HG02885 (cell line): ENCODE measurements at regions not wholly inside any gene's neighbourhood (a gene's known extent, or its start where the extent isn't known, plus 50 kb on each side); places are given as distances from the start of the nearest gene placed in this dataset.
A peak's percentile ranks its signal among the peaks of the same experiment; 100 is the strongest.

Experiments
- ATAC-seq: cut with Tn5 transposase; IDR thresholded peaks from one replicate; pipeline ENCODE4 v1.9.1; 2021; ENCODE audit warnings: mild to moderate bottlenecking; ENCODE audit not compliant: unreplicated experiment, poor library complexity

DNA sequence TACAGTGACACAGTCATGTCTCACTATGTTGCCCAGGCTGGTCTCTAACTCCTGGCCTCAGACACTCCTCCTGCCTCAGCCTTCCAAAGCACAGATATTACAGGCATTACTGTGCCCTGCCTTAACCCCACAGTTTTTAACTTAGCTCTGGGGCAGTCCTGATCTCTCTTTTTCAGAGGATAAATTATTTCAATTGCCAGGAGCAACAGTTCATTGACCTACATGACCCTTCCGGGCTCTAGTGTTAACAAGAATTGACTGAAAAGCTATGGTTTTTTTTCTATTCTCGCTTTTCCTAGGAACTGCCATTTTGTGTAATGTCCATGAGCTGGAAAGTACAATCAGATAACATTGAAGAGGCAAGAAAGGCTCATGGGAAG is 92.8 kb downstream of the HNRNPLL start:
- no peak for ATAC-seq

DNA sequence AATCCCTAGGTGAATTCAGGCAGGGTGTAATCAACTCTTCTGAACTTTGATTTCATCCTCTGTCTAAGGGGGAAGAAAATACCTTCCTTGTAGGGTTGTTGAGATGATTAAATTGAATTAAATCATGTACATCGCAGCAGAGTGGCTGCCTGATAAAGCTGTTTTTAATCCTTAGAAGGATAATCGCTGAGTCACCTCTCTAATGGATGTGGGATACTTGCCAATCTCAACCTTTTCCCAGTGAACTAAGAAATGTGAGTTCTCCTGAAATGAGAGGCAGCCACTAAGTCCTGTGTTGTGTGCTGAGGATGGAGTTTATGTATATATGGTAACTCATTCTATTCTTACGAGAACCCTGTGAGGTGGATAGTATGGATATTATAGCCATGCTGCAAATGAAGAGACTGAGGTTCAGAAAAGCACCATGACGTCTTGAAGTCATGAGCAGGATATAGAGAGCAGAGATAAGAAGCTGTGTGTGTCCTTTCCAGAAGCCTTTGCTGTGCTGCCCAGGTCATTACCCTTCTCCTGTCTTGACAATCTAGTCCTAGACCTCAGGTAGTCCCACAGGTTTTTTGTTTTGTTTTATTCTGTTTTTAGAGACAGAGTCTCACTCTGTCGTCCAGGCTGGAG is 93.3 kb downstream of the HNRNPLL start:
- no peak for ATAC-seq

DNA sequence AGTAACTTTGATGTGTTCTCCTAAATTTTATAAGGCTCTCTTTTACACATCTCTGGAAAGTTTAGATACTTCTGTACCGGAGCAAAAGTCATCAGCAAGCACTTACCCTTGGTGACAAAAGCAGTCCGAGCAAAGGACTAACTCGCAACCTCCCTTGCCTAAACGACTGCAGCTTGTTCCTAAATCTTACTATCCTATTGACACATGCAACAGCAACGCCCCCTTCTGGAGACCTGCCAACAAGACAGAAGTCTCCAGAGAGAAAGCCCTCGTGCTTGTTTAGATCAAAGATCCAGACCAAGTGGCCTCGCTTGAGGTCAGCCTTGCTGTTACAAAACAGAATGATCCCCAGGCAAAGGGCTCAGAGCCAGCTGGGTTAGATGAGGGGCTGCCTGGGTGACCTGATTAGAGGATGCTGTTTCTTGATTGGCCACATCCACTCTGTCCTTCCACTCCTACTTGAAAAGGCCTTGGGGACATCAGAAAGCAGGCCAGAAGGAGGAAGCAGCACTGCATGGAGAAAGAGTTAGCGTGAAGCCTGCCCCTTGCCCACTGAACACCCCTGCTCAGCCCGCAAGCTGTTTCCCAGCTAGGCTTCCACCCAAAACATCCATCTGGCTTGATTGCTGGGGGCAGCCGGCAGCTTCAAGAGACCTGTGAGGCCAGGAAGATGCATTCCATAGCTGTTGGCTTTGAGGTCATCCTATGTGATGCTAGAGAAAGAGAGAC is 94.3 kb downstream of the HNRNPLL start:
- peak; percentile 85 for ATAC-seq

DNA sequence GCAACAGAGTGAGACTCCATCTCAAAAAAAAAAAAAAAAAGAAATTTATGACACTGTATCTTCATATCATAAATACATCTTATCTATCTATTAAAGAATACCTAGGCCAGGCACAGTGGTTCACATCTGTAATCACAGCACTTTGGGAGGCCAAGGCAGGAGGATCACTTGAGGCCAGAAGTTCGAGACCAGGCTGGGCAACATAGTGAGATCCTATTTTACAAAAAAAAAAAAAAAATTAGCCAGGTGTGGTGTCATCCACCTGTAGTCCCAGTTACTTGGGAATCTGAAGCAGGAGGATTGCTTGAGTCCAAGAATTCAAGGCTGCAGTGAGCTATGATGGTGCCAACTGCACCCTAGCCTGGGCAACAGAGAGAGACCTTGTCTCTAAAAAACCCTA is 95.0 kb downstream of the HNRNPLL start:
- no peak for ATAC-seq

DNA sequence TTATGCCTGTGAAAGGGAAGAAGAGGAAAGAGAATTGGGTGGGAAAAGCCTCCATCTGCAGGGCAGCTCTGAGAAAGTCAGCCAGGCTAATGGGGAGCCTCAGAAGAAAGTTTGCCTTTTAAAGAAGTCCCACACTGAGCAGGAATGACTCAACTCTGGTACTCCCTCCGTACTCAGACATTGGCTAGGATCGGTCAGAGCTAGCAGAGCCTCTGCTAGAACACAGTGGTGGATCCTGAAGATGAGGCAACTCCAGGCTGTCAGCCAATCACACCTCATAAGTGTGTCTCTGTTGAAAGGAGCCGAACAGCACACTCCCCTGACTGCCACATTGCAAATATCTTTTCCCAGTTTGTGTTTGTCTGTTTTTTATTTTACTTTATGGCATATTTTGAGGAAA is 96.9 kb downstream of the HNRNPLL start:
- ATAC-seq = no peak

DNA sequence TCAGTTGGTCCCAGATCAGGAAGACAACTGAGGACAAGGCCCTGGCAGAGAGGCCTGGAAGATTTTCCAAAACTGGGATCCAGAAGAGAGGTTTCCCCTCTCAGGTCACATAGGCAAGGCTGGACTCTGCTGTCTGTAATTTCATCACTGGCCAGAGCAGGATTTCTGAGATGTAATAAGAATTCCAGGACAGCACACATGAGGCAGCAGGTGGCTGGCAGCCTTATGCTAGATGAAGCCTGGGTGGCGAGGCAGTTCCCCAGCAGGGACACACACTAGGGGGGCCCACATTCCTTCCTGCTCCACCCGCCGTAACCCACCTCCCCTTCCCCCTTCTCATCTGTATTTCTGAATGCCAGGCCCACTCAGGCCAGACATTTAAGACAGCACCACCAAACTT is 98.6 kb downstream of the HNRNPLL start:
- ATAC-seq = no peak

DNA sequence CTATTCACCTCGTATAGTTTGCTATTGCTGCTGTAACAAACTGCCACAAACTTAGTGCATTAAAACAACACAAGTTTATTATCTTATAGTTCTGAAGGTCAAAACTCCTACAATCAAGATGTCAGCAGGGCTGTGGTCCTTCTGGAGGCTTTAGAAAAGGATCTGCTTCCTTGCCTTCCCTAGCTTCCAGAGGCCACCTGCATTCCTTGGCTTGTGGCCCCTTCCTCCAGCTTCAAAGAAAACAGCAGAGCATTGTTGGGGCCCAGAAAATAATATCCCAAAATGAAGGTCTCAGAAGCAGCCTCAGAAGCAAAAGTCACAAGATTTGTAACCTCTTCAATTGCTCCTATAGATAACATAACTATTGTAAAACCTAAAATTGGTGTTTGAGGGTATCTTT is 100.6 kb downstream of the HNRNPLL start:
- ATAC-seq = no peak

DNA sequence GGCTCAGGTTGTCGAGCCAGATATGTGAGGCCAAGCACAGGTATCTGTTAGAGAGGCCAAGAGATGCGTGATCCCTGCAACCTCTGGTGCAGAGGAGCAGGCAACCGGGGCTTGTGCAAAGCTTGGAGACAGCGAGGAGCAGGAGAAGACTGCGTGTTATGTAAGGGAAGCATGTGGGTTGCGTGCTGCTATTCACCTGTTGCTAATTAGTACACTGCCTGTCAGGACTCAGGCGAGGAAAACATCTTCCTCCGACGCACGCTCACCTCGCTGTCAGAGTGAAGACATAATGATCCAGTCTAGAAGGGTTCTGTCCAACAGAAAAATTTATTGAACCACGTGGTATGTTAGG is 102.5 kb downstream of the HNRNPLL start:
- no peak for ATAC-seq

DNA sequence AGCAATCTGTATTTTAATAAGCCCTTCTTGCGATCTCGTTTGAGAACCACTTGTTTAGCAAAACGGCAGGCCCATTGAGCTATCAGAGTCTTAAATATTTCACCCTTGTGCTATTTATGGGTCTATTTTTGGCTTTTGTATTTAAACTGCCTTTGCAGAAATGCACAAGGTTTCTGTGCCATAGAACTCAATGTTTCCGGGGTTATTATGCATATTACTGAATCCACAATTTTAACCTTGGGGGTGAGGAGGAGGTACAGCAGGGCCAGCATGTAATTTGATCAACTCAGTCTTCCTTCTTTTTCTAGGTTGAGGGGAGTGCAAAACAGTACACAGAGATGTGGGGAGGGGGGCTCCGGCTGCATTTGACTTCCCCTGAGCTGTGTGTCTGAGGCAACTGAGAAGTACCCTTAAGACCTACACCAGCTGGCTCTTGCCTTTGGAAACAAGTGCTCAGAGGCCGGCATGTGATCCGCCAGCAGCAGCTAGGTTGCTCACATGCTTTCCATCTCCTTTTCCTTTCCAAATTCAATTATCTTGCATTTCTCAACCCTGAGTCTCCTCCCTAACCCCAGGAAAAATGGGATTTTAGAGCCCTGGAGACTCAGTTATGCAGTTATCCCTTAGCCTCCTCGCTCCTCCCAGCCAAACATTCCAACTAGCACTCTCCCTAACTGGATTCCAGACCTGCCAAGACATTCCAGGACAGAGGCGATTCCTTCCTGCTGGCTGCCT is 103.0 kb downstream of the HNRNPLL start:
- ATAC-seq = no peak

DNA sequence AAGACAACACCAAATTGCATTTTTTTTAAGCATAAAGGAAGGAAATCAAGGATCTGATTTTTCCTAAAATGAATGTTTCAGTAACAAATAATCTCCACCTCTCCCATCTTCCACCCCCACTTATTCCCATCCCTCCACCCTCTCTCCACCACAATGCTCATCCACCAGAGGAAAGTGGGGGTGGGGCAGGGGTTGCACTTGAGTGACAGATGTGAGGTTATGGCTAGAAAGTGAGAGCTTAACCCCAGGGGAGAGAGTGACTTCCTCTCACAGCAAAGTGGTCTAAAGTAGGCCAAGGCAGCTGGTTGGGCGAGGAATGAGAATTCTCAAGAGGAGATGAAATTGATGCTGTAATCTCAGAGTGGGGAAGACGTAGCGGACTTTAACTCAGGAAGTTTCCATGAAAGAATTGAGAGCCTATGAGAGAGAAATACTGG is 104.7 kb downstream of the HNRNPLL start:
- ATAC-seq = peak; percentile 68

DNA sequence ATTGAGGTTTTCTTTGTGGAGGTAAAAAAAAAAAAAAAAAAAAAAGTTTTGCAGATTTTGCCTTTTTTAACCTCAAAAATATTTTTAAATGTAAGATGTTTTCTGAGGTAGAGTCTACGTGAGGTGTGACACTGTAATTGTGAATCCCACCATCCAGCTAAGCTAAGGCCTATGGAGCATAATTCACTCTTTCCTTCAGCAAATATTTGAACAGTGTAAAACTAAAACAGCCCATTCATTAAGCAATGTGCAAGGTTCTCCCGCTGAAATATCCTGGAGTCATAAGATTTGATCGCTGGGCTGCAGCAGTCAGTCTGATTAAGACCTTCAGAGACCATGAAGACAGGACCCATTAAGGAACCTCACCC is 105.1 kb downstream of the HNRNPLL start:
- ATAC-seq = no peak

DNA sequence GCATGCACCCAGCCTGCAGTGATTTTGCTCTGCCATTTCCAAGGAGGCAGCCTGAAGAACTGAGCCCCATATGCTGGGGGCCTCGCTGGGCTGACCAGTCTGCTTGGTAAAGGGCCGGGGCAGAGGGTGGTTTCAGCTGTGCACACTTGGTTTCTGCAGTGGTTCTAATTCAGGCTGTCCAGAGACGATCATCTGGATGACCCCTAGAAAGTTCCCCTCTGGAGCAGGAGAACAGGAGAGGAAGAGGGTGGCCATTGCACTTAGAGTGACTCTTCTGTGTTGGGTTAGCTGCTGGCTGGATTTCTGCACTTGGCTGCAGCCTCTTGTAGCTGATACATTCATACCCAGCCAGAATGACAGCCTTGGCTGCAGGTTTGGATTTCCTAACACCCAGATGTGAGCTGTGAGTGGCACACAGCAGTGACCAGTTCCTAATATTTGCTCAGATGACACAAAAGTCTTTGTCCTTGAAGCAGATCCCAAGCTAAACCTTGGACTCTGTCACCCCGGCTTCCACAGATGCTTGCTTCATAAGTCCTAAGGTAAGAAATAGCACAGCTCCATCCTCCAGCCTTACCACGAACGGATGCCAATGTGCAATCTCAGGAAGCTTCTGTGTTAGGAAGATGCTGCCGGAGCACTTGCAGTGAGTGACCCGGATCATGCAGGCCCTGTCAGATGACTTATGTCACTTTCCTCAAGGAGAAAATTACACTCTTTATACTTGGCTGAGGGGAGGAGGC is 105.6 kb downstream of the HNRNPLL start:
- ATAC-seq = no peak

DNA sequence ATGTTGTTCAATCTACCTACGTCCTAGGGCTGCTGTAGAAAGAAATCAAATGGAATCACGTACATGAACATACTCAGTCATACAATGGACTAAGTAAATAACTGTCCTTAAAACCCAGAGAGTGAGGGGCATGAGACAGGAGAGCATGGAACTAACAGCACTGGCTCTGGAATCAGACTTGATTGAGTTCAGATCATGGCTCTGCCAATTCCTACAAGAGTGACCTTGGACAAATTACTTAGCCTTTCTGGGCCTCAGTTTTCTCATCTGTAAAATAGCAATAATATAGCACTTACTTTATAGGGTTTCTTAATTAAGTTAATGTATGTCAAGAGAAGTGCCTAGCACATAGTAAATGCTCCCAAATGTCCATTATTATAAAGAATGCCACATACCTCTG is 106.8 kb downstream of the HNRNPLL start:
- no peak for ATAC-seq

DNA sequence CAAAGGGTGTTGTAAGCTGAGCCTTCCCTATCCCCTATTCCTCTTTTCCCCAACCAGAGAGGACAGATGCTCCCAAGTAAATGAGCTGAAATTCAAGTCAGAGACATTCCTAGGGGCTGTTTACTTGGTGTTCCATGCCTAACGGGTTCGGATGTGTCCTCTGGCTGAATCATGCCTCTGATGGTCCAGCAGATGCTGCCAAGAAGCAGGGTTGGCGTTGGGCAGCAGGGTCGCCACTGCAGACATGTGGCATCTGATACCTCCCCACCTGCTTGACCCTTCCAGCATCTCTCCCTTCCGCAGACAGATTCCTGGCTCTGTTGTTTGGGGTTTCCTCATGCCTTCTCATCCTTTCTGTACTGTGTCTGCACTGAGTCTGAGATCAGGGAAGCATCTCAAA is 108.3 kb downstream of the HNRNPLL start:
- no peak for ATAC-seq

DNA sequence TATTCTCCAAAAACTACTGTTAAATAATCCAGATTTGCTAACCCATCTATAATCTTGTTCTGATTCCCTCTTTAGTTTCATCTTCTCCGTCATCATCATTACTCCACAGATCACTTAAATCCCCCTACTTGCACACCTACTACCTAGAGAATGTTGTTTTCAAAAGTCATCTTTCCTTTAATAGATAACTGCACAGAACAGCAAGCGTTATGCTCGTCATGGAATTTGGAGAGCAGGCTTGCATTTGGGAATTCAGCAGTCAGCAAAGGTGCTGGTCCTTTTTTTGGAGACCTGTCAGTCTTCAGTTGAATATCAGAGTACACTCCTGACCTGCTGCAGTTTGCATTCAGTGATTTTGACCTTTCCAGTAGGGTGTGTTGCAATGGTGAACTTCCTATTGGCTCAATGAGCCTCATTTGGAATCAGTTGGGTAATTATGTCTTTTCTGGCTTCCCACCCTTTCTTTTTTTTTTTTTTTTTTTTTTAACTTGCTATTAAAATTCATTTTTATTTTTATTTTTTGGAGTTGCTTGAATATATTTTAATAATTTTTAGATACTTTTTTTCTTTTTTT is 110.6 kb downstream of the HNRNPLL start:
- no peak for ATAC-seq

DNA sequence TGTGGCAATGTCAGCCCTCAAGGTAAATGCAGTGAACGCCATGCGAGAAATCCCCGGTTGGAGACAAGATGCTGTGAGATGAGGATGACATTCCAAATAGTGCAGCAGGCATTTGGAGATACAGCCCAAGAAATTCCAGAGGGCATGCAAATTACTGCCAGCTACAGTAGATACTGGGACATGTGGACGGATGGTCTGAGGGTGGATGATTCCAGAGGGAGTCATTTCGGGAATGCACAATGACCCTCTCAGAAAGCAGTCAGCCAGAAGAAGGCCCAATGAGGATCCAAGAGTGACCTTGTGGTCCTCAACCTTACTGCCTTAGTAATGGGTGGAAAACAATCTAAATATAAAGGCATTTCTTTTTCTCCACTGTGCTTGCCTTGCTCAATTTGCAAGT is 111.3 kb downstream of the HNRNPLL start:
- no peak for ATAC-seq

DNA sequence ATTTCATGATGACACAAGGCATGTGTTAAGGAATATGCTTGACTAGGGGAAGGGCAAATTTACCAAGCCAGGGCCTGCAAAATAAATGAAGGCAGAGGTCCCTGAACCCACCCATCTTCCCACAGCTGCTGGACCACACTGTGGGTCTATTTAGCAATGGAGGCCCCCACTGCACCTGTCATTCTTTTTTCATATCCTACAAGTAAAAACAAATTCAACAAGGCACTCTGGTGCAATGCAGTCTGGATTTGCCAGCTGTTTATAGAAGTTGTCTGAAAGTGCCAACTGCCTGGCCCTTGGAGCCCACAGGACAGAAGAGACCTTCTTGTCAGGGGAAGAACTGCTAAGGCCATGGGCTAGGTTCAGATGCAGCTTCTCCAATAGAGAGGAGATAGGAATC is 112.8 kb upstream of the ATL2 start:
- no peak for ATAC-seq

DNA sequence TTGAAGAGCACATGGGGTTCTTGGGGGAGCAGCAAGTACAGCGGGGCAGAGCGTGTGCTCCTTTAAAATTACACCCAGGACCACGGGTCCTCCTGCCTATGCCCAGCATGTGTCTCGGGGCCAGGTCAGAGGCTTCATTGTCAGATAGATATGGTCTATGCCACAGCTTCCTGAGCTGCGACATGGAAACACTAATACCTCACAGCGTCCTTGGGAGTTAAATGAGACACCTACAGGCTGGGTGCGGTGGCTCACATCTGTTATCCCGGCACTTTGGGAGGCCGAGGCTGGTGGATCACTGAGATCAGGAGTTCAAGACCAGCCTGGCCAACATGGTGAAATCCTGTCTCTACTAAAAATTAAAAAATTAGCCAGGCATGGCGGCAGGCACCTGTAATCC is 110.8 kb upstream of the ATL2 start:
- ATAC-seq = no peak

DNA sequence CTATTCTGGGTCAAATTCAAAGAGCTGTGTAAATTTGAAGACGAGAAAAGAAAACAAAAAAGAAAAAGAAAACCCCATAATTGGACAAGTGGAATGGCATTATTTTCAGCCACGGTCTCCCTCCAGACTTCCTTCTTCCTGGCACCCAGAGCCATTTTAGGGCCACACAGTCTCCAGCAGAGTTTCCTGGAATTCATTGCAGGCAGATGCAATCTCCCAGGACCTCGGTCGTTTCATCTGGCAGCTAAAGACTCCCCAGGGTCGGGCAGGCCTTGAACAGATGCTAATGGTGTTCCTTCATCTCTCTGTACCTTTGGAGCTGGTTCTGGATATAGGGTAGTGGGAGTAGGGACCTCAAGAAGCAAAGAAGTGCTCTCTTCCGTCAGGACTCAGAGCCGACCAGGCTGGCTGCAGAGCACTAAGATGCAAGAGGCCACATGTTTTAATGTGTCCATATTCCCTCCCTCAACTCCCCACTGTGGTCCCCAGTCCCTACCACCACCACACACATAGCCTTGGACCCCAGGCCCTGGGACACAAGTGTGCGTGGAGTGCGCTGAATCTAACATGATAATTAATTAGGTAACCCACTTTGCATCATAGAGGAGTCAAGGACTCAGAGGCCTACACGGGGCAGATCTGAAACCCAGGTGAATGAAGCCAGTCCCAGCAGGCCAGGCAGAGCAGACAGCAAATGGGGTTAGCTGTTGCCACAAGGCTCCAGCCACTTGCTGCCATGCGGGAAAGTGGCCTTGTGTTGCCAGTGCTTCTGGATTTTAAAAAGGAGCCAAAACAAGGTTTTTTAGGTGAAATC is 109.3 kb upstream of the ATL2 start:
- no peak for ATAC-seq

DNA sequence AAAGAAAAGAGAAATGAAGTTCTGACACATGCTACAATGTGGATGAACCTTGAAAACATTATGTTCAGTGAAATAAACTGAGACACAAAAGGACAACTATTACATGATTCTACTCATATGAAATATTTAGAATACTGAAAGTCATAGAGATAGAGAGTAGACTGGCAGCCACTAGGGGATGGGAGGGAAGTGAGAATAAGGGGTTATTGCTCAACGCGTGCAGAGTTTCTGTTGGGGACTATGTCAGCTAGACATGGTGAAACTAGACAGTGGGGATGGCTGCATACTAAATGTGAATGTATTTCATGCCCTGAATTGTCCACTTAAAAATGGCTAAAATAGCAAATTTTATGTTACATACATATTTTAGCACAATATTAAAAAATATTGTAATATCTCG is 108.7 kb upstream of the ATL2 start:
- peak; percentile 83 for ATAC-seq
